Smooth muscle cell (in vitro differentiated cells): ENCODE measurements at regions not wholly inside any gene's neighbourhood (a gene's known extent, or its start where the extent isn't known, plus 50 kb on each side); places are given as distances from the start of the nearest gene placed in this dataset.

Experiments used
- DNase-seq: peaks from one replicate; lab custom pipeline; 2025; ENCODE audit not compliant: unreplicated experiment; lab: John Stamatoyannopoulos, UW
- H2AFZ ChIP-seq: fragments of 200-600 bp; sonication (generic); 2 replicates; pipeline ENCODE4 v1.6.0; 2016; ENCODE audit warnings: antibody characterized with exemption, low read depth, mild to moderate bottlenecking
- H3F3A ChIP-seq: fragments of 200-600 bp; sonication (generic); 2 replicates; pipeline ENCODE4 v1.6.0; 2017; ENCODE audit warnings: antibody characterized with exemption, low read depth
- H3K27ac ChIP-seq: fragments of 200-600 bp; sonication (generic); 2 replicates; pipeline ENCODE4 v1.5.1; 2016; ENCODE audit warnings: low read depth, mild to moderate bottlenecking
- H3K27me3 ChIP-seq: fragments of 200-600 bp; sonication (generic); 2 replicates; pipeline ENCODE4 v1.6.1; 2016; ENCODE audit warnings: low read depth, mild to moderate bottlenecking
- H3K36me3 ChIP-seq: fragments of 200-600 bp; sonication (generic); 2 replicates; pipeline ENCODE4 v1.5.1; 2016; ENCODE audit warnings: low read depth
- H3K4me1 ChIP-seq: fragments of 200-600 bp; sonication (generic); 2 replicates; pipeline ENCODE4 v1.5.1; 2016; ENCODE audit warnings: low read depth
- H3K4me2 ChIP-seq: fragments of 200-600 bp; sonication (generic); 2 replicates; pipeline ENCODE4 v1.6.0; 2016; ENCODE audit warnings: mild to moderate bottlenecking
- H3K4me3 ChIP-seq: fragments of 200-600 bp; sonication (generic); 2 replicates; pipeline ENCODE4 v1.5.1; 2016; ENCODE audit warnings: mild to moderate bottlenecking
- H3K79me2 ChIP-seq: fragments of 200-600 bp; sonication (generic); 2 replicates; pipeline ENCODE4 v1.6.0; 2016; ENCODE audit warnings: low read depth, mild to moderate bottlenecking
- H3K9ac ChIP-seq: fragments of 200-600 bp; sonication (generic); 2 replicates; pipeline ENCODE4 v1.6.0; 2016; ENCODE audit warnings: low read depth
- H3K9me3 ChIP-seq: fragments of 200-600 bp; sonication (generic); replicated peaks from 2 replicates; pipeline ENCODE4 v1.5.1; 2016; ENCODE audit warnings: low read depth
- H4K20me1 ChIP-seq: fragments of 200-600 bp; sonication (generic); 2 replicates; pipeline ENCODE4 v1.6.0; 2016; ENCODE audit warnings: low read depth
- WGBS: methylation state at CpG from one replicate; pipeline ENCODE4 v1.1.7; 2016; ENCODE audit warnings: low lambda C conversion rate; 5-methylcytosine and 5-hydroxymethylcytosine counted together
- TF ChIP-seq, protein P1 (sequence below): fragments of 200-600 bp; sonication (generic); IDR thresholded peaks from 2 replicates; pipeline ENCODE4 v1.5.1; 2017; ENCODE audit warnings: borderline replicate concordance, mild to moderate bottlenecking, antibody characterized with exemption; ENCODE audit not compliant: insufficient read depth, poor library complexity, severe bottlenecking

DNA sequence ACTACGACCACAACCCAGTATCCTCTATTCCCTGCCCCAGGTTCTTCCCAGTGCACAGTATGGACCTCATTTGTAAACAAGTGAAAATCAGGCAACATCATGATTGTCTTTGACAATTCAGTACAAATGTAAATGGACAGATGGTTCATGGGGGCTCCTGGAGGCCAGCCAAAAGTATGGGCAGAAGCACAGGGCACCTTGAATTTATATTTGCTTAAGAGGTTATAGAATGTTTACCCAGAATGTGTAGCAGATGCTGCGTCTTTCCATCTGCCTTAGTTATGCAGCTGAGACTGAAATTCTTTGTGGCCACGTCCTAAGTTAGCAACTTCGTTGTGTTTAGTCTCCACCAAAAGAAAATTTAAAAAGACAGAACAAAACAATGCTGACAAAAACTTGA is 559.6 kb upstream of the NRSN1 start:
- H3K27me3 ChIP-seq: no peaks in the 10 kb centered on the region
- no peaks in the 10 kb centered on the region for H3K4me1 ChIP-seq
- H2AFZ ChIP-seq: no peak overlapping the region
- TF ChIP-seq, protein P1, sequence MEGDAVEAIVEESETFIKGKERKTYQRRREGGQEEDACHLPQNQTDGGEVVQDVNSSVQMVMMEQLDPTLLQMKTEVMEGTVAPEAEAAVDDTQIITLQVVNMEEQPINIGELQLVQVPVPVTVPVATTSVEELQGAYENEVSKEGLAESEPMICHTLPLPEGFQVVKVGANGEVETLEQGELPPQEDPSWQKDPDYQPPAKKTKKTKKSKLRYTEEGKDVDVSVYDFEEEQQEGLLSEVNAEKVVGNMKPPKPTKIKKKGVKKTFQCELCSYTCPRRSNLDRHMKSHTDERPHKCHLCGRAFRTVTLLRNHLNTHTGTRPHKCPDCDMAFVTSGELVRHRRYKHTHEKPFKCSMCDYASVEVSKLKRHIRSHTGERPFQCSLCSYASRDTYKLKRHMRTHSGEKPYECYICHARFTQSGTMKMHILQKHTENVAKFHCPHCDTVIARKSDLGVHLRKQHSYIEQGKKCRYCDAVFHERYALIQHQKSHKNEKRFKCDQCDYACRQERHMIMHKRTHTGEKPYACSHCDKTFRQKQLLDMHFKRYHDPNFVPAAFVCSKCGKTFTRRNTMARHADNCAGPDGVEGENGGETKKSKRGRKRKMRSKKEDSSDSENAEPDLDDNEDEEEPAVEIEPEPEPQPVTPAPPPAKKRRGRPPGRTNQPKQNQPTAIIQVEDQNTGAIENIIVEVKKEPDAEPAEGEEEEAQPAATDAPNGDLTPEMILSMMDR: no peak
- no peak overlapping the region for H3K9ac ChIP-seq
- H3K36me3 ChIP-seq: no peaks in the 10 kb centered on the region
- no peaks in the 10 kb centered on the region for H3F3A ChIP-seq
- DNase-seq: no peak
- WGBS: 86% methylated on average over 4 of the region's 4 CpGs
- H3K79me2 ChIP-seq: no peaks in the 10 kb centered on the region
- H4K20me1 ChIP-seq: no peaks in the 10 kb centered on the region
- no peak overlapping the region for H3K4me3 ChIP-seq
- H3K27ac ChIP-seq: no peak overlapping the region
- H3K4me2 ChIP-seq: no peak overlapping the region
- no peaks in the 10 kb centered on the region for H3K9me3 ChIP-seq

DNA sequence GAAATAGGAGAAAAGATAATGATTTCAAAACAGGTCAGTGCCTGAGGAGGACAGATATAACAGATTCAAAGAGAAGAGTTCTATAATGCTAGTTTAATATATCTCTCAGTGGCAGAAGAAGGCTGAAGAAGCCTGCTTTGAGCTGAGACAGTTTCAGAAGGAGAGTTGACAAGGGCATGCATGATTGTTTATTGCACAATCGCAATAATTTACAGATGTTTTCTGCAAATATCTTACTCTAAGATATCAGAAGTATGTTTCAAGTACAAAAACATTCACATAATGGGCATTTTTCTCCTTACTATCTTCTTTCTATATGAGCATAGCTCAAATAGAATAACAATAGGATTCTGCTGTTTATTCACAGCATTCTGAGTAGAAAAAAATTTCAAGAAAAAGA is 557.7 kb upstream of the NRSN1 start:
- Histone ChIP-seq H3K4me1 (no peaks in the 10 kb centered on the region), H3K9me3 (no peaks in the 10 kb centered on the region), H3K4me3 (no peak overlapping the region), H3K27ac (no peak overlapping the region), H3K9ac (no peak overlapping the region), H3K4me2 (no peak overlapping the region), H2AFZ (no peak overlapping the region), H4K20me1 (no peaks in the 10 kb centered on the region), H3K79me2 (no peaks in the 10 kb centered on the region), H3K27me3 (no peaks in the 10 kb centered on the region), H3F3A (no peaks in the 10 kb centered on the region), H3K36me3 (no peaks in the 10 kb centered on the region)
- no peak for DNase-seq
- 86% methylated on average over 1 of the region's 1 CpG for WGBS
- TF ChIP-seq, protein P1: no peak

DNA sequence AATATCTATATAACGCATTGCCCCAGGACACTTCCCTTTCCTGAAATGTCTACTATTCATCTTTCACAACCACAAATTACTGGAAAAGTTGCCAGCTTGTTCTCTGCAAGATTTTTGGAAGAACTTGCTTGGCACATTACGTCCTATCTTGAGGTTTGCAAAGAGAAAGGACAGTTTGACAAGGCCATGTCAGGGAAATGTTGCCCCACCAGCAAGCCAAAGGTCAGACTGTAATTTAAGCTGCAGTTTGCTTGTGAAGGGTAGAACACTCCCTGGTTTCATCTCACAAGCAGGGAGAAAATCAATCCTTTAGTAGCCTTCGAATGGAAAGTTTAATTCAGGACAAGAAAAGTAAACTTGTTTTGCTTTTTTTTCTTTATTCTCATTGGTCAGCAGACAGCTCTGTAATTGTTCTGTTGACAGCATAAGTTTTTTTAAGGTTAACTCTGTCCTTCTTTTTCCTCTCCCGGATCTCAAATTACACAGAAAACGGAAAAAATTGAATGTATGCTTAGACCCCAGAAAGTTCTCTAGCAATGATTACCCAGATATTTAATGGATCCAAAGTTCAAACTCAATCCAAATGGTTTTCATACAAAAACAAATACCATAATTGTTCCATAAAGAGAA is 541.8 kb upstream of the NRSN1 start:
- WGBS: 82% methylated on average over 5 of the region's 5 CpGs
- Histone ChIP-seq H3K27me3 (peaks cover 7% of the 10 kb centered on the region), H4K20me1 (no peaks in the 10 kb centered on the region), H3K79me2 (no peaks in the 10 kb centered on the region), H3K4me3 (no peak overlapping the region), H3K36me3 (no peaks in the 10 kb centered on the region), H3K9ac (no peak overlapping the region), H3F3A (no peaks in the 10 kb centered on the region), H3K9me3 (no peaks in the 10 kb centered on the region), H2AFZ (no peak overlapping the region), H3K4me1 (no peaks in the 10 kb centered on the region), H3K4me2 (no peak overlapping the region), H3K27ac (no peak overlapping the region)
- TF ChIP-seq, protein P1: no peak
- no peak for DNase-seq

DNA sequence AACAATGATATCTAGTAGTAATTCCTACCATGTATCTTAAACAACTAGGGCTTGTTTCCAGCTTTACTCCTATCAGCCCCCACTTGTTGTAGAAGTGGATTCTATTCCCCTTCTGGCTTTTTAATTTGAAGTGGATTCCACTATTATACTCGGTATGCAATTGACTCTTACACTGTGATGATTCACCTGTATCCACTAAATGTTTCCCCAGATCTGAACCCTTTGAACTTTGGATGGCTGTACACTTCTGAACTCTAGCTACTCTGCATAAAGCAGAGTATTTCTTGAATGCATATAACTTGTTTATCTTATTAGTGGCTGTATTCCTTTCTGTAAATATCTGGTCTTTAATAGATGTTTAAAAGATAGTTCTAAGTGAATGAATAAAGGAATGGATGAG is 538.4 kb upstream of the NRSN1 start:
- Histone ChIP-seq H3K27ac (no peak overlapping the region), H3K9me3 (no peaks in the 10 kb centered on the region), H3K36me3 (no peaks in the 10 kb centered on the region), H2AFZ (no peak overlapping the region), H4K20me1 (no peaks in the 10 kb centered on the region), H3K9ac (no peak overlapping the region), H3K4me3 (no peak overlapping the region), H3K79me2 (no peaks in the 10 kb centered on the region), H3K4me1 (no peaks in the 10 kb centered on the region), H3F3A (no peaks in the 10 kb centered on the region), H3K4me2 (no peak overlapping the region), H3K27me3 (peaks cover 7% of the 10 kb centered on the region)
- 87% methylated on average over 1 of the region's 1 CpG for WGBS
- TF ChIP-seq, protein P1: no peak
- no peak for DNase-seq
